Epithelial cell of esophagus (primary cell): ENCODE measurements at regions not wholly inside any gene's neighbourhood (a gene's known extent, or its start where the extent isn't known, plus 50 kb on each side); places are given as distances from the start of the nearest gene placed in this dataset.
A peak's percentile ranks its signal among the peaks of the same experiment; 100 is the strongest.

Experiments
- DNase-seq: peaks from one replicate; pipeline ENCODE4 v3.0.0; 2010; ENCODE audit warnings: low read depth
- H3K4me3 ChIP-seq: 2 replicates; pipeline ENCODE4 v1.5.1; 2011; ENCODE audit warnings: mild to moderate bottlenecking, low read length, control low read depth
- TF ChIP-seq, protein P1 (sequence below): IDR thresholded peaks from 2 replicates; pipeline ENCODE4 v1.5.1; 2011; ENCODE audit warnings: low read depth, mild to moderate bottlenecking, low read length, control low read depth, inconsistent platforms; ENCODE audit not compliant: insufficient read depth; ENCODE audit errors: missing control alignments

DNA sequence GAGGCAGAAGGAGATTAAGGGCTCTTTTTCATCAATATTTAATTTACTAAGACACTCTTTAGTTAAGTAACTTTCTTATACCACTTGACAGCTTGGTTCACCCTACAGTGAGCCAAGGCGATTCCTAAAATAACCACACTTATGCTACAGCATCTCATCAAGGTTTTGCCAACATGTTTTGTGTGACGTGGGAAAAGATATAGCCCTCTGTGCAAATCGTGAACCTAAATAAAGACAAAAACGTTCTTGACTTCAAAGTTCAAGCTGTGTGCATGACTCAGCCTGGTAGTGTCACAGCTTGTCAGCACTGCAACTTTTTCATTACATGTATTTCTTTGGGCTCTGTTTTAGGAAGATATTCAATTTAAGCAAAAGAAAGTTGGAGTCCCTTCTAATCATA lies 297.0 kb upstream of the EPHA3 start:
- TF ChIP-seq, protein P1, sequence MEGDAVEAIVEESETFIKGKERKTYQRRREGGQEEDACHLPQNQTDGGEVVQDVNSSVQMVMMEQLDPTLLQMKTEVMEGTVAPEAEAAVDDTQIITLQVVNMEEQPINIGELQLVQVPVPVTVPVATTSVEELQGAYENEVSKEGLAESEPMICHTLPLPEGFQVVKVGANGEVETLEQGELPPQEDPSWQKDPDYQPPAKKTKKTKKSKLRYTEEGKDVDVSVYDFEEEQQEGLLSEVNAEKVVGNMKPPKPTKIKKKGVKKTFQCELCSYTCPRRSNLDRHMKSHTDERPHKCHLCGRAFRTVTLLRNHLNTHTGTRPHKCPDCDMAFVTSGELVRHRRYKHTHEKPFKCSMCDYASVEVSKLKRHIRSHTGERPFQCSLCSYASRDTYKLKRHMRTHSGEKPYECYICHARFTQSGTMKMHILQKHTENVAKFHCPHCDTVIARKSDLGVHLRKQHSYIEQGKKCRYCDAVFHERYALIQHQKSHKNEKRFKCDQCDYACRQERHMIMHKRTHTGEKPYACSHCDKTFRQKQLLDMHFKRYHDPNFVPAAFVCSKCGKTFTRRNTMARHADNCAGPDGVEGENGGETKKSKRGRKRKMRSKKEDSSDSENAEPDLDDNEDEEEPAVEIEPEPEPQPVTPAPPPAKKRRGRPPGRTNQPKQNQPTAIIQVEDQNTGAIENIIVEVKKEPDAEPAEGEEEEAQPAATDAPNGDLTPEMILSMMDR: no peak
- DNase-seq: peak; percentile 66
- H3K4me3 ChIP-seq: no peak overlapping the region

DNA sequence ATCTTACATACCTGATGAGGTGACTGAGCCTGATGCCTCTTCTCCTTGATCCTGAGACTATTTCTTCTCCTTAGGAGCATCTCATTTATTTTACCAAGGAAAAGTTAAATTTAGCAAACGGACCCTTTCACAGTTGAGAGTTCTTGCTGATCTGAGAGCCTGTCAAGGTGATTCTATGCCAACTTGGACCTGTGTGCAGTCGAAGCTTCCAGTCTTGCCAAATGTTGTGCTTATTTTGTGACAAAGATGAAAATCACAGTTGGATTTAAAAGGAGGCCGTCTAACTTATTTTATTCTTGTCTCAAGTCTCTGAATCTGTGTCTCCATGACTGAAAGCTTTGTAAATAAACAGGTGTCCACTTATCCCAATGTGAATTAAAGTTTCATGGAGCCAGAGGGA lies 296.3 kb upstream of the EPHA3 start:
- no peak for DNase-seq
- no peak overlapping the region for H3K4me3 ChIP-seq
- TF ChIP-seq, protein P1: no peak

DNA sequence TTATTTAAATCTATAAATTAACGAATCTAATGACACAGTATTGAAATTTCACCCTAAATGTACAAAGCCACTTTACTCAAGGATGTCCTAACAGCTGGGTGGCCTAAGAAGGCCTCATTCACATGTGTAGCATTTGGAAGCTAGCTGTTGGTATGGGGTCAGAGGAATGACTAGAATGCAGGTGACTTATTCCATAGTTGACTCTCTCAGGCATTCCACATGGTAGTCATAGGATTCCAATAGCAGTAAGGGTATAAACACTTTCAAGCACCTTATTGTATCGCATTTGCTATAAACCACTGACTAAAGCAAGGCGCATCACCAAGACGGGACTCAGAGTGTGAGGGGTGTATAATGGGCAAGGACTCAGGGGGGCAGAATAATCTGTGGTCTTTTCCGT lies 294.8 kb upstream of the EPHA3 start:
- no peak for DNase-seq
- TF ChIP-seq, protein P1: no peak
- H3K4me3 ChIP-seq: no peak overlapping the region

DNA sequence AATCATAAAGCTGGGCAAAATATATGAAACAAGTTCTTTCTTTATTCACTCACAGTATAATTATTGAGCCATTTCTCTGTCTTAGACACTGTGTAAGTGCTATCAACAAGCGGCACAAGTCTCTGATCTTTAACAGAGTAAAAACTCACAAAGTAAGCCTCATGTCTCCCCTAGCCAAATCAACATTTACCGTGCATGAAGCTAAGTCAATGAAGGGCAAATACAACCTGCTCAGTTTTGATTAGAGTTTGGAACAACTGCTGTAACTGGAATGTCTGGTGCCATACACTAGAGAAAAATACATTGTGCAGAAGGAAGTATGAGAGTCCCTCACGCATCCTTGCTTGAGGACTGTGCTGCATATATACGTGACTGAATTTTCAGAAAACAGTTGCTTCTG lies 291.0 kb upstream of the EPHA3 start:
- H3K4me3 ChIP-seq: no peak overlapping the region
- DNase-seq: no peak
- TF ChIP-seq, protein P1: no peak

DNA sequence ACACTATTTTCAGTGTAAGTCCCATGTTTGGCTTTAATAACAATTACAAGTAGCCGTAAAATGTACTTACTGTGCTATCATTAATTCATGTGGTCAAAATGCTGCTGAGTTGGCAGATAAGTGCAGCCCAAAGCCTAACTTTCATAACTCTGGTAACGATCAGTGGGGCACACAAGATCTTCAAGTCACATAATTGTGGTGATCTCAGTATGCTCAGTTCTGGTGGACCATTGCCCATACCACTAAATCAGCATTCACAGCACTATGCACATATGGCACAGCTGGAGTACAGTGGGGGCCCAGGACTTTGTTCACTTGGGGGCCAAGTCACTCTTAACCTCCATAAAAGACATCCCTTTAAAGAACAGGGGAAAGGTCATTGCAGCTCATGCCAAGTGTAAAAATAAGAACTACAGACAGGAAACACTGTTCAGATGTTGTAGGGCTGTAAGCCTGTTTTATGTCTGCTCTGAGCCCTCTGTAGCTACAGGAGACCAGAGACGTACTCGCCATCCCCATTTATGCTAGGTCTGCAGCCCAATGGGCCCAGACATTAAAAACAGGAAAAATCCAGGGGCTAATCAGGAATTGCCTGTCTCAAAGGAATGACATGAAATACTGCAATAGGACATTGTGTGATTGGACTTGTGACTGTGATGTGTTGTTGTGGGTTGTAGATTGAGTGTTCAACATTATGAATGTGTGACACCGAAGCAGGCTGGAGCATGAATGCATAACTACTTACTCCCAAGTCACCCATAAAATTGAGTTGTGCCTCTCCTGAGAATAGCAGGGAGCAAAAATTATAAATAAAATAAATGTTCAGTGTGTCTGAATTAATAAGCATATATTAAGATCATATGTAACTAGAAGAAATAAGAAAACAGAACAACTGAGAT lies 282.5 kb upstream of the EPHA3 start:
- H3K4me3 ChIP-seq: no peak overlapping the region
- TF ChIP-seq, protein P1: no peak
- no peak for DNase-seq

DNA sequence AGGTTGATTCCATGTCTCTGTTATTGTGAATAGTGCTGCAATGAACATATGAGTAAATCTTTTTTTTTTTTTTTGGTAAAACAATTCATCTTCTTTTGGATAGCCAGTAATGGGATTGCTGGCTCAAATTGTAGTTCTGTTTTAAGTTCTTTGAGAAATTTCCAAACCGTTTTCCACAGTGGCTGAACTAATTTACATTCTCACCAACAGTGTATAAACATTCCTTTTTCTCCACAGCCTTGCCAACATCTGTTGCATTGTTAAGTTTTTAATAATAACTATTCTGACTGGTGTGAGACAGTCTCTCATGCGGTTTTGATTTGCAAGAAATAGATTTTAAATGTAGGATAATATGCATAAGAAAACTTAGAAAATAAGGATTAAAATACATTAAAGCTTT lies 279.0 kb upstream of the EPHA3 start:
- DNase-seq: no peak
- H3K4me3 ChIP-seq: no peak overlapping the region
- TF ChIP-seq, protein P1: no peak

DNA sequence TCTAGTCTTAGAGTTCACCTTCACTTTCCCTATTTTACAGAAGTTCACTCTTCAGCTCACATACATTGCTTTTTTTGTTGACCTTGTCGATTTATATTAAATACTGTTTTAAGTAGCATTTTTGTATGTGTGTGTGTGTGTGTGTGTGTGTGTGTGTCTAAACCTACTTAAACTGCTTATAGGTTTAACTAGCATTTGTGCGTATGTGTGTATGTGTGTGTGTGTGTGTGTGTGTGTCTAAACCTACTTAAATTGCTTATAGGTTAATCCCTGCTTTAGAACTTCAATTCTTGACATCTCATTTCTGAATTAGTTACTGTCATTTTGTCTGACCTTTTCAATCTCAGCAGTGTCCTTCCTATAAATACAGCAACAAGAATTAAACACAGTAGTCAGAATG lies 254.8 kb upstream of the EPHA3 start:
- TF ChIP-seq, protein P1: no peak
- DNase-seq: no peak
- H3K4me3 ChIP-seq: no peak overlapping the region
